Hindlimb muscle (tissue), 1 donor: ENCODE measurements at regions not wholly inside any gene's neighbourhood (a gene's known extent, or its start where the extent isn't known, plus 50 kb on each side); places are given as distances from the start of the nearest gene placed in this dataset.
"Not testable (repeated sequence)": the region's sequence is repeated elsewhere in the genome, so short reads cannot be mapped to it uniquely, and the experiment has no call there.

Experiments used
- DNase-seq: peaks from one replicate; pipeline ENCODE4 v3.0.0-alpha.2; 2013

GRCh38 chrX:125089761-125090445 lies 229.8 kb upstream of the TEX13C start:
- DNase-seq: no peak

GRCh38 chrX:125093852-125094251 lies 225.8 kb upstream of the TEX13C start:
- no peak for DNase-seq

GRCh38 chrX:125094901-125095300 lies 224.8 kb upstream of the TEX13C start:
- no peak for DNase-seq

GRCh38 chrX:125096469-125096868 lies 223.2 kb upstream of the TEX13C start:
- DNase-seq: no peak

DNA sequence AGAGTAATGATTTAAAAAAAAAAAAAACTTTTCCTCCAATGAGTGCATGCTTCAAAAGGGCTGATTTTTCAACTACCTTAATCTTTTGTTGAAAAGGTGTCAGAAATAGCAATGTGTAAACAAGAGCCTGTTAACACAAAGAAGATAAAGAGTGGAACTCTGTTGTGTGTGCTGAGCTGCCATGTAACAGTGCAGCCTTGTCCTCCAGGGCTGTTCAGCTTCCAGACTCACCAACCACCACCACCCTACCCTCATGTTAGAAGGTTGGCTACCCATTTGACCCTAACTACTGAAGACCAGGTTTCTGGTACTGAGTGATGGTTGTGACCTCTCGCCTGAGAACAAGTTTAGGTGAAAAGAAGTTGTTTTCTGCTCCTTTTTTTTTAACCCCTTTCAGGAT lies 222.8 kb upstream of the TEX13C start:
- DNase-seq: no peak

DNA sequence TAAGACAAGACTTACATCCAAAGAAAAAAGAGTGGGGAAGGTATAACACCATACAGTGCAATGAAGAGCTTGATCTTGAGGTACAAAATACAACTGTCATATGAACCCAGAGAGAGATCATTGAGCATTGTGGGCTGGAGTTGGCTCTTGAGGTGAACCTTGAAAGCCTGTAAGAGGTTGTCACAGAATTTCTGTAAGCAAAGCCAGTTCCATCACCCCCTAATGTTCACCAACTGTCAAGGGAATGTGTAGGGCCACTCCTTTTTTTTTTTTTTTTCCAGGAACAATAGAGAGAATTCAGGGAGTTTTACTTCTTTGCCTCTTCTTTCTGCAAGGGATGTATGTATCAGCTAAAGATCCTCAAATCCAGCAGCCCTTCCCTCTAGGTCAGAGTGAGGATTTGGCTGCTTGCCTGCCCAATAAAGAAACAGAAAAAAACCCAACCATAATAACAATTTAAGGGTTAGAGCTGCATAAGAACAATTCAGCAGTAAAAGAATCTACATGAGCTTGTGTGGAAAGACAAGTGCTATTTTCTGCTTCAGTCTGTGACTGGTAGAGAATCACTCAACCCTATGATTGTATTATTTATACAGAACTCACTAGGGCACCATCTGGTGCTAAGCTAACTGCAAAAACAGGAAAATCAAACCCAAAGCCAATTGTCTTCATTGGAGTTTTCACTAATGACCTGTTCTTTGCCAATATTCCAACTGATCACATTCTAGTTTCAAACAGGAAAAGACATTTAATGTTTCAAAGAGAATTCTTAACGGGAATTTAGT lies 217.5 kb upstream of the TEX13C start:
- no peak for DNase-seq

DNA sequence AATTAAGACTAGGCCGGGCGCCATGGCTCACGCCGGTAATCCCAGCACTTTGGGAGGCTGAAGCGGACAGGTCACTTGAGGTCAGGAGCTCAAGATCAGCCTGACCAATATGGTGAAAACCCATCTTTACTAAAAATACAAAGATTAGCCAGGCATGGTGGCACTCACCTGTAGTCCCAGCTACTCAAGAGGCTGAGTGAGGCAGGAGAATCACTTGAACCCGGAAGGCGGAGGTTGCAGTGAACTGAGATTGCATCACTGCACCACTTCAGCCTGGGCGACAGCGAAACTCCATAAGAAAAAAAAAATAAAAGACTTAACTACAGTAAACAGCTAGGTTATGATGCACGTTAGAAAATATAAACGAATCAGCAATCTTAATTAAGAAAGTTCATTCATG lies 216.0 kb upstream of the TEX13C start:
- no peak for DNase-seq

DNA sequence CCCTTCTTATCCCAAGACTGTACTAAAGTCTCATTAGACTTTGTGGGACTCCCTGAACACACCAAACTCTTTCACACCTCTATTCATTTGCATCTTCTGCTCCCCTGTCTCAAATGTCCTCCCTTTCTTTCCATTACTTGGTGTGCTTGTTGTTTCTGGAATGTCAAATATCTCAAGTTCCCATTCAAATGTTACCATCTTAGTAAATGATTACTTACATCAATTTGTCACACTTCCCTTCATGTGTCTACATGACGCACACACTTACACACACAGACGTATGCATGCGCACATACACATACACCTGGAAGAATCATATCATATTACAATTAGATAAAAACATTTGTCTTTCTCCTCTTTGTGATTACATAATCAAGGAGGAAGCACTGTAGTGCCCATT lies 210.8 kb upstream of the TEX13C start:
- DNase-seq: no peak

DNA sequence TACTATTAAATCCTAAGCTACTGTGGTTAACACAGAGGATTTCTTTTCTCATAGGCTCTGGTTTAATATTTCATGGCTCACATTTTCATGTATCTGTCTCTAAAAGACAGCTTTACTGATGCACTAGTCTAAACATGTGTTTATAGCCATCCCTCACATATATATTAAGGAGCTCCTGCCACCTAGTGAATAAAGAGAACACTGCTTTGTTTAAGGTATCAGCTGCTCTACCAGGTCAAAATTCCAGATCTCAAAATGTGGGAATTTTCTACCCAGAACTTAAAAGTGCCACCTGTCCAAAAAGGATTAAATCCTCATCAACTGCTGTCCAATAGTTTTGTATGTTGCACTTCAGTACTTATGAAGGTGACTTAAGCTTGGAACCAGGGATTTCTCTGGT lies 188.5 kb upstream of the TEX13C start:
- no peak for DNase-seq

DNA sequence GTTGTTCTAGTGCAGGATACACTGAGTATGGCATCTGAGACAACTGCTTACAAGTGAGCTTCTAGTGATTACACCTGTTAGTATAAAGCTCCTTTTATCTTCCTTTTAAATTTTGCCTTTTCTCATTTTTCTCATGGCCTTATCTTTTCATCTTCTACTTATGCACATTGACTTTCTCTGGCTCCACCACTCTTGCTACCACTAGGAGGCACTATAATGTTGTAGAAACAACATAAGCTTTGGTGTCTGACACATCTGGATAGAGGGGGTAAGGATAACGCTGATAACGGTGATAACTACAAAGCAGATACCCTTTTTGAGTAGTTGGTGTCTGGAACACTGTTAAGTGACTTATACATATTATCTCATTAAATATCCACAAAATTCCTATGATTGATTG lies 187.4 kb upstream of the TEX13C start:
- DNase-seq: no peak

- no peak for DNase-seq
Measured at GRCh38 chrX:125137521-125137920, 182.2 kb upstream of the TEX13C start.

GRCh38 chrX:125150231-125150630 lies 169.4 kb upstream of the TEX13C start:
- no peak for DNase-seq

DNA sequence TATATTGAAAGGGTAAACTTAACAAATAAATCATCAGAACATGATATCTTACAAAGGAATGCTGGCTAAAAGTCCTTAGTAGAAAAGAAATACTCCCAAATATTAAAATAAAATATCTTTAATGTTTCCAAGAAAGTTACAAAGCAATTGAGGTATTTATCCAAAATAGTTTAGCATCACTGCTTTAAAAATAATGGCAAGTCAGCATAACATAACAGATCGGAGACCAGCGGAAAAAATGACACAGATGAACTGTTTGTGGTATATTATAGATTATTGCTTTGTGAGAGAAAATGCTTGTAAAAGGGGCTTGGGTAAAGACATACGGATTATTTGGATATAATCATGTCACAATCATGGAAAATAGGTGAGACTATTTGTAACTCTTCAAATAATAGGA lies 168.5 kb upstream of the TEX13C start:
- DNase-seq: no peak

DNA sequence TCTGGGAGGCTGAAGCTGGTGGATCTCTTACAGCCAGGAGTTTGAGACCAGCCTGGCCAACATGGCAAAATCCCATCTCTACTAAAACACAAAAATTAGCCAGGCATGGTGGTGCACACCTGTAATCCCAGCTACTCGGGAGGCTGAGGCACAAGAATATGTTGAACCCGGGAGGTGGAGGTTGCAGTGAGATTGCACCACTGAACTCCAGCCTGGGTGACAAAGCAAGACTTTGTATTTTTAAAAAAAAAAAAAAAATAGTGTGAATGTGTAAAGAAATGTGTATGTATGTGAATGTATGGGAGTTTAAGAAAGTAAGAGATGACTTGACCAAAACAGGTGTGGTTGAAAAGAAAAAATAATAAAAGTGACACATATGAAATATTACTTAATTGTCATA lies 167.7 kb upstream of the TEX13C start:
- no peak for DNase-seq

DNA sequence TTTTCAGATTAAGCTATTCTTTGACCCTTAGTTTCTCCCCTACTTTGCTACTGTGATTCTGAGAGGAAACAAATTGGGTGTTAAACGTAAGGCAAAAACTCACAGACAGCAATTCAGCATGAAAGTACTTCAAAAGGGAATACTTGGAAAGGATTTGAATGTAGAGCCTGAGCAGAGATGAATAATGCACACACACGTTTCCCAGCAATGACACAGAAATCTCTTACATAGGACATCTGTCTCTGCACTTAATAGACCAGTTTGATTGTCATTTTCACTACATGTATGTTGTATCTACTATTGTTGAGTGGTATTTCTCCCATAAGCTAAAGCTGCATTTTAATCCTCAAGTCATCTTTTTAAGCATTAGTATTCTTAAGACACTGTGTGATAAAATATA lies 166.1 kb upstream of the TEX13C start:
- DNase-seq: no peak

DNA sequence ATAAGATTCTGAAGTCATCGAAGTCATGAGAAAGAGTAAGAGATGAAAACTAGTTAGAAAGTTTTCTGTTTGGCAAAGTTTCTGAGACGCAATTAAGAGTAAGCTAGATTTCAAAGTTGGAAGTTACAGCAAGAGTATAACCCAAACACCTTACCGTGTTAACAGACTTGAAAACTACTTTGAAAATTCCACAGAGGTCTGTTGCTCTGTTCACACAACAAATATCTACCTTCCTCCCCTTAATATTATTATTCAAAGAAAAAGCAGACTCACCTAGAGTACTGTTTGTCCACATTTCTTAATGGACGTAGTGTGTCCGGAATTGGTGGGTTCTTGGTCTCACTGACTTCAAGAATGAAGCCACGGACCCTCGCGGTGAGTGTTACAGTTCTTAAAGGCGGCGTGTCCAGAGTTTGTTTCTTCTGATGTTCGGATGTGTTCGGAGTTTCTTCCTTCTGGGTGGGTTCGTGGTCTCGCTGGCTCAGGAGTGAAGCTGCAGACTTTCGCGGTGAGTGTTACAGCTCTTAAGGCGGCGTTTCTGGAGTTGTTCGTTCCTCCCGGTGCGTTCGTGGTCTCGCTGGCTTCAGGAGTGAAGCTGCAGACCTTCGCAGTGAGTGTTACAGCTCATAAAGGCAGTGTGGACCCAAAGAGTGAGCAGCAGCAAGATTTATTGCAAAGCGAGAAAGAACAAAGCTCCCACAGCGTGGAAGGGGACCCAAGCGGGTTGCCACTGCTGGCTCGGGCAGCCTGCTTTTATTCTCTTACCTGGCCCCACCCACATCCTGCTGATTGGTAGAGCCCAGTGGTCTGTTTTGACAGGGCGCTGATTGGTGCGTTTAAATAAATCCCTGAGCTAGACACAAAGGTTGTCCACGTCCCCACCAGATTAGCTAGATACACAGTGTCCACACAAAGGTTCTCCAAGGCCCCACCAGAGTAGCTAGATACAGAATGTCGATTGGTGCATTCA lies 165.1 kb upstream of the TEX13C start:
- not testable (repeated sequence) for DNase-seq

DNA sequence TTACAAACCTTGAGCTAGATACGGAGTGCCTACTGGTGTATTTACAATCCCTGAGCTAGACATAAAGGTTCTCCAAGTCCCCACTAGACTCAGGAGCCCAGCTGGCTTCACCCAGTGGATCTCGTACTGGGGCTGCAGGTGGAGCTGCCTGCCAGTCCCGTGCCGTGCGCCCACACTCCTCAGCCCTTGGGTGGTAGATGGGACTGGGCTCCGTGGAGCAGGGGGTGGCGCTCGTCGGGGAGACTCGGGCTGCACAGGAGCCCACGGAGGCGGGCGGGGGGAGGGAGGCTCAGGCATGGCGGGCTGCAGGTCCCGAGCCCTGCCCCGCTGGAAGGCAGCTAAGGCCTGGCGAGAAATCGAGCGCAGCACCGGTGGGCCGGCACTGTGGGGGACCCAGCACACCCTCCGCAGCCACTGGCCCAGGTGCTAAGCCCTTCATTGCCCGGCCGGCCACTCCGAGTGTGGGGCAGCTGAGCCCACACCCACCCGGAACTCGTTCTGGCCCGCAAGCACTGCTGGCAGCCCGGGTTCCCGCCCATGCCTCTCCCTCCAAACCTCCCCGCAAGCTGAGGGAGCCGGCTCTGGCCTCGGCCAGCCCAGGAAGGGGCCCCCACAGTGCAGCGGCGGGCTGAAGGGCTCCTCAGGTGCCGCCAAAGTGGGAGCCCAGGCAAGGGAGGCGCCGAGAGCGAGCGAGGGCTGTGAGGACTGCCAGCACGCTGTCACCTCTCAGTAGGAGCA lies 164.2 kb upstream of the TEX13C start:
- not testable (repeated sequence) for DNase-seq

GRCh38 chrX:125170459-125170858 lies 149.2 kb upstream of the TEX13C start:
- DNase-seq: no peak

- no peak for DNase-seq
Measured at GRCh38 chrX:125172531-125172930, 147.1 kb upstream of the TEX13C start.

DNA sequence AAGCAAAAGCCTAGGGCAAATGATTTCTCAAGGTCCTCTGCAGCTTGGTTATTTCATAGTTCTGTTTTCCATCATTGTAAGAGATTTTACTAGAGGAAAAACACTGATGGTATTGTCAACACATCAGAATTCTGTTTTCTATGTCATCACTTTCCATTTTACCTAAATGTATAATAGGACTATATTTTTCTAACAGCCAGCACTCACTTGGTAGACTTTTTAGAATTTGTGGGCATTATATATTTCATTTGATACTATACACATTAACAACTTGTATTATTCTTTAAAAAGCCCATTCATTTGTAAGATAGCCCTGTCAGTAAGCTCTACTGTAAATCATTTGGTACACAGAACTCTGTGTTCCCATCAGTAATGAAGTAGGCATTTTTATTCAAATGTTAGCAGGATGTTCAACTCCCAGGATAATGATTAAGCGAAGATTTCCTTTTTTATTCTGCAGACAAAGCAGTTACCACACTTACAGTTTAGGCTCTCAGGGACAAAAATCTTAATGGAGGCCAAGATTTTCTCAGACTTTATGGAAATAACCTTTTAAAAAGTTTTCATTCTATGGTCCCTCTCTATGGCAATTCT lies 143.6 kb upstream of the TEX13C start:
- DNase-seq: no peak

DNA sequence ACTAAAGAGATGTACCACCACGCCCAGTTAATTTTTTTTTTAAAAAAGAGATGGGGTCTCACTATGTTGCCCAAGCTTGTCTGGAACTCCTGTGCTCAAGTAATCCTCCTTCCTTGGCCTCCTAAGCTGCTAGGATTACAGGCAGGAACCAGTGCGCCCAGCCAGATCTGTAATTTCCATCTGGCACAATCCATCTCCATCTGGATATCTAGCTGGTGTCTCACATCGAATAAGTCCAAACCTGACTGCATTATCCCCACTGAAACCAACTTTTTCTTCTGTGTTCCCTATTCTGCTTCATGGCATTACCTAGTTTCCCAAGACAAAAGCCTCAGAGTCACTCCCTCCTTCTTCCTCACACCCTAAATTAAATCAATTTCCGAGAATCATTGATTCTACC lies 125.8 kb upstream of the TEX13C start:
- DNase-seq: no peak

DNA sequence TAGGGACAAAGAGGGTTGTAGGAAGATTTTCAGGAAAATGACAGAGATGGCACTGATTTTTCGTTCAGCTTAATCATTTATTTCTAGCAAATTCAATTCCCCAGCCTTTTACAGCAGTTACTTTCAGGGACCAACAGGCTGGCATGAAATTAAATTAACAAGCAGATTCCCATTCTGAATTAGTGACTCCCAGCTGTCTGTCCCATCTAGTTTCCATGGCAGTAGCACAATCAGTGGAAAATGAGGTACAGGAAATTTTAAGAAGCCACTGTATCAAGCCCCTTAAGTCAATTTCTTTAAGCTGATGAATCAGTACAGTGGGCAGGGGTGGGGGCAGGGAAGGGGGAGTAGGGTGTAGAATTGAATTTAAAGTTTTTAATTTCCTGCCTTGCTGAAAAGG lies 121.1 kb upstream of the TEX13C start:
- no peak for DNase-seq
